ENCODE measurements at regions not wholly inside any gene's neighbourhood (a gene's known extent, or its start where the extent isn't known, plus 50 kb on each side); places are given as distances from the start of the nearest gene placed in this dataset.
"Not testable (repeated sequence)": the region's sequence is repeated elsewhere in the genome, so short reads cannot be mapped to it uniquely, and the experiment has no call there.

GRCh38 chr4:130034876-130035275 lies 938.9 kb downstream of the C4orf33 start:
- no peak for DNase-seq (ENCODE audit: low spot score)
- no peak for TF ChIP-seq CTCF (IDR thresholded peaks at IDR 0.05; ENCODE audit: extremely low read depth, missing control alignments)

GRCh38 chr4:130035391-130035790 lies 939.4 kb downstream of the C4orf33 start:
- TF ChIP-seq CTCF (IDR thresholded peaks at IDR 0.05; ENCODE audit: extremely low read depth, missing control alignments) = no peak
- no peak for DNase-seq (ENCODE audit: low spot score)

GRCh38 chr4:130037866-130038265 lies 941.9 kb downstream of the C4orf33 start:
- not testable (repeated sequence) for DNase-seq (ENCODE audit: low spot score)

- not testable (repeated sequence) for DNase-seq (ENCODE audit: low spot score)
These were observed 942.6 kb downstream of the C4orf33 start for GRCh38 chr4:130038540-130038939.

GRCh38 chr4:130043732-130044160 lies 947.8 kb downstream of the C4orf33 start:
- no peak for TF ChIP-seq CTCF (IDR thresholded peaks at IDR 0.05; ENCODE audit: extremely low read depth, missing control alignments)

GRCh38 chr4:130044788-130045531 lies 949.0 kb downstream of the C4orf33 start:
- DNase-seq (ENCODE audit: low spot score) = no peak
- TF ChIP-seq CTCF (IDR thresholded peaks at IDR 0.05; ENCODE audit: extremely low read depth, missing control alignments) = no peak

More at GRCh38 chr4:130043732-130044160, 947.8 kb downstream of the C4orf33 start:
- no peak for DNase-seq (ENCODE audit: low spot score)

- no peak for DNase-seq (ENCODE audit: low spot score)
- TF ChIP-seq CTCF (IDR thresholded peaks at IDR 0.05; ENCODE audit: extremely low read depth, missing control alignments) = no peak
These were observed 957.8 kb downstream of the C4orf33 start for GRCh38 chr4:130053723-130054122.

- no peak for TF ChIP-seq CTCF (IDR thresholded peaks at IDR 0.05; ENCODE audit: extremely low read depth, missing control alignments)
- DNase-seq (ENCODE audit: low spot score) = no peak
These were observed 959.0 kb downstream of the C4orf33 start for GRCh38 chr4:130054908-130055307.

All from GM20000 (cell line).